Gastroesophageal sphincter (tissue), 4 donors: ENCODE measurements at regions not wholly inside any gene's neighbourhood (a gene's known extent, or its start where the extent isn't known, plus 50 kb on each side); places are given as distances from the start of the nearest gene placed in this dataset.

Source experiments
- ATAC-seq: fragments of 150-250 bp; one replicate; pipeline ENCODE4 v1.9.1; 2016; ENCODE audit warnings: mild to moderate bottlenecking, moderate library complexity
- H3K27ac ChIP-seq, 4 donors: fragments of 200-600 bp; sonication (generic) in 3 of 4; 1 replicate in 3 of 4; 2 replicates in 1 of 4; pipeline ENCODE4 v1.5.1; 2016 to 2019
- H3K27me3 ChIP-seq: fragments of 200-600 bp; sonication (generic); one replicate; pipeline ENCODE4 v1.5.1; 2019
- H3K36me3 ChIP-seq, 2 donors: fragments of 200-600 bp; sonication (generic); one replicate each; pipeline ENCODE4 v1.5.1; 2019; ENCODE audit warnings: control low read depth in 1 of 2
- H3K4me1 ChIP-seq, 3 donors: fragments of 200-600 bp; sonication (generic); 1 replicate in 2 of 3; 2 replicates in 1 of 3; pipeline ENCODE4 v1.5.1; 2016 to 2019; ENCODE audit warnings: control low read depth in 2 of 3
- H3K4me3 ChIP-seq, 2 donors: fragments of 200-600 bp; sonication (generic); one replicate each; pipeline ENCODE4 v1.5.1; 2019; ENCODE audit warnings: mild to moderate bottlenecking in 1 of 2, moderate library complexity in 1 of 2
- H3K9me3 ChIP-seq, 3 donors: fragments of 200-600 bp; sonication (generic); one replicate each; pipeline ENCODE4 v1.5.1; 2017 to 2019; ENCODE audit warnings: control low read depth in 2 of 3
- EP300 ChIP-seq: sonication (generic); formaldehyde crosslinking; IDR thresholded peaks from one replicate; pipeline ENCODE4 v1.6.1; 2017; ENCODE audit warnings: antibody characterized with exemption, mild to moderate bottlenecking
- POLR2A ChIP-seq, 2 donors: fragments of 450-650 bp; IDR thresholded peaks; one replicate each; pipeline ENCODE4 v1.6.1; 2017; ENCODE audit warnings: antibody characterized with exemption in 2 of 2, mild to moderate bottlenecking in 2 of 2, moderate library complexity in 1 of 2
- POLR2AphosphoS5 ChIP-seq: sonication (generic); formaldehyde crosslinking; IDR thresholded peaks from one replicate; pipeline ENCODE4 v1.6.1; 2017; ENCODE audit warnings: antibody characterized with exemption
- WGBS, 2 donors: methylation state at CpG; one replicate each; pipeline ENCODE4 v1.1.5; 2018; ENCODE audit warnings: low coverage in 1 of 2; 5-methylcytosine and 5-hydroxymethylcytosine counted together
- TF ChIP-seq, protein P1 (sequence below), 4 experiments: fragments of 200-600 bp in 2 of 4; fragments of 450-650 bp in 2 of 4; sonication (generic) in 1 of 4; IDR thresholded peaks; one replicate each; pipeline ENCODE4 v1.5.1; 2017 to 2019; ENCODE audit warnings: antibody characterized with exemption in 4 of 4, mild to moderate bottlenecking in 2 of 4, moderate library complexity in 2 of 4

DNA sequence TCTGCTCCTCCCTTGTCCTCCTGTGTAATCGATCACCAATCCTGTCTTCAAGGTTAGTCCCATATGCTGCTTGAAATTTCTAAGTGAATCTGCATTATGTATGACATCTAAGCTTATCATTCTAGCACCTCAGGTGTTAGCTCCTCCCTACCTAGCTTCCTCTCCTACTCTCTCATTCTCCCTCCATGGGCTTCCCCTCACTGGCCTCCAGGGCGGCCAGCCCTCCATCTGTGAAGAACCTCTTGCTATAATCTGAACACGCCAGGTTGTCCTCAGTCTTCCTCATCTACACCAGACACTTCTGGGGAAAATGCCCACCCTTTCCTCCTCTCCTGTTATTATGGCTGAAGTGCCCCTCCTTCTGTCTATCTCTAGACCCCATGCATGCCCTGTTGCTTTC is 599.3 kb upstream of the KLF4 start:
- H3K4me1 ChIP-seq: no peaks in the 10 kb centered on the region
- TF ChIP-seq, protein P1, sequence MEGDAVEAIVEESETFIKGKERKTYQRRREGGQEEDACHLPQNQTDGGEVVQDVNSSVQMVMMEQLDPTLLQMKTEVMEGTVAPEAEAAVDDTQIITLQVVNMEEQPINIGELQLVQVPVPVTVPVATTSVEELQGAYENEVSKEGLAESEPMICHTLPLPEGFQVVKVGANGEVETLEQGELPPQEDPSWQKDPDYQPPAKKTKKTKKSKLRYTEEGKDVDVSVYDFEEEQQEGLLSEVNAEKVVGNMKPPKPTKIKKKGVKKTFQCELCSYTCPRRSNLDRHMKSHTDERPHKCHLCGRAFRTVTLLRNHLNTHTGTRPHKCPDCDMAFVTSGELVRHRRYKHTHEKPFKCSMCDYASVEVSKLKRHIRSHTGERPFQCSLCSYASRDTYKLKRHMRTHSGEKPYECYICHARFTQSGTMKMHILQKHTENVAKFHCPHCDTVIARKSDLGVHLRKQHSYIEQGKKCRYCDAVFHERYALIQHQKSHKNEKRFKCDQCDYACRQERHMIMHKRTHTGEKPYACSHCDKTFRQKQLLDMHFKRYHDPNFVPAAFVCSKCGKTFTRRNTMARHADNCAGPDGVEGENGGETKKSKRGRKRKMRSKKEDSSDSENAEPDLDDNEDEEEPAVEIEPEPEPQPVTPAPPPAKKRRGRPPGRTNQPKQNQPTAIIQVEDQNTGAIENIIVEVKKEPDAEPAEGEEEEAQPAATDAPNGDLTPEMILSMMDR (IDR thresholded peaks at IDR 0.05): no peak
- TF ChIP-seq POLR2A (IDR thresholded peaks at IDR 0.05) (no peak), EP300 (no peak), POLR2AphosphoS5 (no peak)
- WGBS, 2 donors: 90 to 97% methylated on average over 2 to 3 of the region's 3 CpGs
- H3K4me3 ChIP-seq: no peak overlapping the region
- ATAC-seq: no peak
- H3K27ac ChIP-seq: no peak overlapping the region
- H3K36me3 ChIP-seq: no peaks in the 10 kb centered on the region
- no peaks in the 10 kb centered on the region for H3K27me3 ChIP-seq
- H3K9me3 ChIP-seq: no peaks in the 10 kb centered on the region

DNA sequence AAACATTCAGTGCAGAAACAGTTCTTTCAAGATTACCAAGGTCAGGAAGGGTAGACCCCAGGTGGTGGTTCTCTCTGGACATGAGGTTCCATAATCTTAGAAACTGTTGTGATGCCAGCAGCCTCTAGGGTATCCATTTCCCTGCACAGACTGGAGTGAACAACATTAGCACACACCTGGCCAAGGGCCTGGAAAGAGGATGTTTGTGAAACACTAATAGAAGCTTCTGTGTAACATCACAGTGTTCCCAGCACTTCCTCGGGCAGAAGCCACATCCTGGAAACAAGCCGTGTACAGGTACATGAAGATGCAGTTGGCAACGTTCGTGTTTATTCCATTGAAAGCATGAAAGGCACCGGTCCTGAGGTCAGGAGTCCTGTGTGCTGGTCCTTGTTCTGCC is 598.2 kb upstream of the KLF4 start:
- peak; percentile 74 for ATAC-seq
- TF ChIP-seq, protein P1 (IDR thresholded peaks at IDR 0.05): no peak
- no peak for TF ChIP-seq EP300
- no peak for TF ChIP-seq POLR2A (IDR thresholded peaks at IDR 0.05)
- TF ChIP-seq POLR2AphosphoS5: no peak
- 87% methylated on average over 5 of the region's 5 CpGs; no CpG with 5 or more reads in 1 of the 2 donors for WGBS, 2 donors
- Histone ChIP-seq H3K27me3 (no peaks in the 10 kb centered on the region), H3K4me3 (no peak overlapping the region), H3K27ac (no peak overlapping the region), H3K36me3 (no peaks in the 10 kb centered on the region), H3K9me3 (no peaks in the 10 kb centered on the region), H3K4me1 (no peaks in the 10 kb centered on the region)

DNA sequence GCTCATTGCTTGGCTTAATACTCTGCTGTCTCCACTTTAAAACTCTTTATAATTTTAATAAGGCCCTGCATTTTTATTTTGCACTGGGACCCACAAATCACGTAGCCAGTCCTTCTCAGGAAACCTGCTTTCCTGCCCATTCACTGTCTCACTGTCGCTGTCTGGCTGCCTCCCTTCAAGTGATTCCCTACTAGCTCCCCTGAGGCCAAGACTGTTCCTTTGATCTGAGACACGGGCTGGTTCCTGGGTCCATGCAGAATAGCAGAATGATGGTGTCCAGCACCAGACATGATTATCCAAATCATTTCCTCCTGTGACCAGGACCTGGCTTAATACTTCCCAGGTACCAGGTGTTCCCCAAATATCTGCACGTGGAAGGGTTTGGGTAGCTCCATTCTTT is 597.1 kb upstream of the KLF4 start:
- Histone ChIP-seq H3K36me3 (no peaks in the 10 kb centered on the region), H3K4me3 (no peak overlapping the region), H3K9me3 (no peaks in the 10 kb centered on the region), H3K4me1 (no peaks in the 10 kb centered on the region), H3K27ac (no peak overlapping the region), H3K27me3 (no peaks in the 10 kb centered on the region)
- TF ChIP-seq POLR2A (IDR thresholded peaks at IDR 0.05): no peak
- no peak for TF ChIP-seq EP300
- TF ChIP-seq, protein P1 (IDR thresholded peaks at IDR 0.05): no peak
- TF ChIP-seq POLR2AphosphoS5: no peak
- no peak for ATAC-seq
- 63 to 75% methylated on average over 4 of the region's 4 CpGs for WGBS, 2 donors

DNA sequence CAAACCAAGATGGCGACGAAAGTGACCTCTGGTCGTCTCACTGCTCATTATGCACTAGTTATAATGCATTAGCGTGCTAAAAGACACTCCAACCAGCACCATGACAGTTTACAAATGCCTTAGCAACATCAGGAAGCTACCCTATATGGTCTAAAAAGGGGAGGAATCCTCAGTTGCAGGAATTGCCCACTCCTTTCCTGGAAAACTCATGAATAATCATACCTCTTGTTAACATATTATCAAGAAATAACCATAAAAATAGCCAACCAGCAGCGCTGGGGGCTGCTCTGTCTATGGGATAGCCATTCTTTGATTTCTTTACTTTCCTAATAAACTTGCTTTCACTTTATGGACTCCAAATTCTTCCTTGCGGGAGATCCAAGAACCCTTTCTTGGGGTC is 595.7 kb upstream of the KLF4 start:
- 95% methylated on average over 4 to 6 of the region's 6 CpGs for WGBS, 2 donors
- no peaks in the 10 kb centered on the region for H3K36me3 ChIP-seq
- H3K4me3 ChIP-seq: no peak overlapping the region
- no peaks in the 10 kb centered on the region for H3K4me1 ChIP-seq
- no peak overlapping the region for H3K27ac ChIP-seq
- no peaks in the 10 kb centered on the region for H3K27me3 ChIP-seq
- ATAC-seq: no peak
- TF ChIP-seq EP300: no peak
- TF ChIP-seq POLR2AphosphoS5: no peak
- TF ChIP-seq POLR2A (IDR thresholded peaks at IDR 0.05): no peak
- TF ChIP-seq, protein P1 (IDR thresholded peaks at IDR 0.05): no peak
- H3K9me3 ChIP-seq: no peaks in the 10 kb centered on the region

DNA sequence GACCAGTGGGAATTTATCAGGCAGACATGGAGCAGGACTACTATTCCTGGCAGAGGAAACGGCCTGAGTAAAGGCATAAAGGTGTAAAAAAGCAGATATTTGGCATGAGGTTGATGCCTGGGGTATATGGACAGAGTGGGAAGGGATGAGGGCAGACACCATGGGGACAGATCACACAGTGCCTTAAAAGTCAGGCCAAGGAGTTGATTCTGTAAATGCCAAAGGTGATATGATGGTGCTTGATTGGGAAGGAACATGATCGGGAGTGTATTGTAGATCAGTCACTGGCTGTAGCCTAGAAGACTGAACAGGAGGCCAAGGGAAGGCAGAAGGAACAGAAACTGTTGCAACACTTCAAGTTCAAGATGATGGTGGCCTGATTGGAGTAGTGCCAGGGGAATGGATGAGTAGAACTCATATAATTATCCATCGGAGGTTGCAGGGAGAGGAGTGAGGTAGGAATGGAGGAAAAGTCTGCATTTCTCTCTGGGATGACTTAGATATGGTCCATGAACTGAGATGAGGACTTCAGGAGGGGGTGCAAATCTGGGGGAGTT is 594.3 kb upstream of the KLF4 start:
- Histone ChIP-seq H3K27me3 (no peaks in the 10 kb centered on the region), H3K36me3 (no peaks in the 10 kb centered on the region), H3K27ac (no peak overlapping the region), H3K4me3 (no peak overlapping the region), H3K4me1 (no peaks in the 10 kb centered on the region), H3K9me3 (no peaks in the 10 kb centered on the region)
- TF ChIP-seq EP300 (no peak), POLR2AphosphoS5 (no peak), POLR2A (IDR thresholded peaks at IDR 0.05) (no peak)
- TF ChIP-seq, protein P1 (IDR thresholded peaks at IDR 0.05): no peak
- WGBS, 2 donors: 69 to 88% methylated on average over 3 of the region's 3 CpGs
- ATAC-seq: no peak
